Karpas-422 (cell line): ENCODE measurements at regions not wholly inside any gene's neighbourhood (a gene's known extent, or its start where the extent isn't known, plus 50 kb on each side); places are given as distances from the start of the nearest gene placed in this dataset.
"Not testable (repeated sequence)": the region's sequence is repeated elsewhere in the genome, so short reads cannot be mapped to it uniquely, and the experiment has no call there.

Experiments used
- DNase-seq: peaks from one replicate; pipeline ENCODE4 v3.0.0-alpha.2; 2015
- H2AFZ ChIP-seq: fragments of 200-600 bp; sonication (generic); 2 replicates; pipeline ENCODE4 v1.6.1; 2014; ENCODE audit warnings: antibody characterized with exemption, low read length, mixed read lengths
- H3K27ac ChIP-seq: fragments of 200-600 bp; sonication (generic); 2 replicates; pipeline ENCODE4 v1.5.1; 2014; ENCODE audit warnings: mild to moderate bottlenecking, low read length, moderate library complexity
- H3K27me3 ChIP-seq: fragments of 200-600 bp; sonication (generic); 2 replicates; pipeline ENCODE4 v1.6.1; 2014; ENCODE audit warnings: low read length, mixed read lengths
- H3K36me3 ChIP-seq: fragments of 200-600 bp; sonication (generic); 2 replicates; pipeline ENCODE4 v1.6.1; 2014; ENCODE audit warnings: low read length, mixed read lengths; ENCODE audit not compliant: insufficient read depth
- H3K4me1 ChIP-seq: fragments of 200-600 bp; sonication (generic); 2 replicates; pipeline ENCODE4 v1.6.1; 2014; ENCODE audit warnings: mild to moderate bottlenecking, low read length, mixed read lengths
- H3K4me2 ChIP-seq: fragments of 200-600 bp; sonication (generic); 2 replicates; pipeline ENCODE4 v1.6.1; 2014; ENCODE audit warnings: low read length, low read depth, mild to moderate bottlenecking; ENCODE audit not compliant: poor library complexity, severe bottlenecking
- H3K4me3 ChIP-seq: fragments of 200-600 bp; sonication (generic); 2 replicates; pipeline ENCODE4 v1.5.1; 2014; ENCODE audit warnings: mild to moderate bottlenecking, antibody characterized with exemption, low read length, mixed read lengths
- H3K79me2 ChIP-seq: fragments of 200-600 bp; sonication (generic); 2 replicates; pipeline ENCODE4 v1.6.1; 2014; ENCODE audit warnings: mild to moderate bottlenecking, low read length, mixed read lengths
- H3K9ac ChIP-seq: fragments of 200-600 bp; sonication (generic); 2 replicates; pipeline ENCODE4 v1.6.0; 2014; ENCODE audit warnings: low read length
- H3K9me2 ChIP-seq: fragments of 200-600 bp; sonication (generic), shearing (Covaris generic); replicated peaks from 2 replicates; pipeline ENCODE4 v1.6.0; 2014; ENCODE audit warnings: mild to moderate bottlenecking, low read length, moderate library complexity; ENCODE audit not compliant: insufficient read depth
- H3K9me3 ChIP-seq: fragments of 300-700, 200-600 bp; sonication (generic); 2 replicates; pipeline ENCODE4 v1.6.1; 2014; ENCODE audit warnings: low read length, mixed read lengths
- H4K20me1 ChIP-seq: fragments of 200-600 bp; sonication (generic); 2 replicates; pipeline ENCODE4 v1.6.1; 2014; ENCODE audit warnings: mild to moderate bottlenecking, antibody characterized with exemption, low read length, low read depth; ENCODE audit not compliant: insufficient read depth

DNA sequence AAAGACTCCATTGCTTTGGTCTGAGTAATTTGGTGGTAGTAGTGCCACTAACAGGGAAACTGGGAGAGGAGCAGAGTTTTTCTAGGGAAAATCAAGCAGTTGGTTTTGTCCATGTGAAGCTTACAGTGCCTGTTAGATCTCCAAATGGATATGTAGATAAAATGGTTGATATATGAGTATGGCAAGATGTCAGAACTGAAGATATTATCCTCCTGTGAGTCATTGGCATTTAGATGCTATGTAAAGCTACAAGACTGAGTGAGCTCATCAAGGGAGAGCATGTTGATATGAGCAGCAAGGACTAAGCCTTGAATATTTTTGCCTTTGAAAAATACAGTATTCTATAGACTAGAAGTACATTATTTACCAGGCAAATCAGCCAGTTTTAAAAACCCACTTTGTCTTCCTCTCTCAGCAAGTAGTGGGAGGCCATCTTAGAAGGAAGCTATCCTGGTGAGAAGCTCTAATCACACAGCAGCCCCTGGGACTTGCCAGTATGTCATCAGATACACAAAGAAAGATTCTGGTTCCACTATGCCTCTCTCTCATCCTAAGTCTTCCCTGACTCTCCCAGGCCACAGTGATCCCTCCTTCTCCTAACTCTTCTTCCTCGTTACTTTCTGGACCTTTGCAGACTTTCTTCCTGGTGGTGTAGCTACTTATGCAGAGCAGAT lies 77.4 kb upstream of the ANKRD28 start:
- Histone ChIP-seq H3K4me3 (no peak overlapping the region), H3K79me2 (no peaks in the 10 kb centered on the region), H3K9ac (no peak overlapping the region), H3K27ac (no peak overlapping the region), H3K36me3 (no peaks in the 10 kb centered on the region), H3K4me2 (no peak overlapping the region), H4K20me1 (no peaks in the 10 kb centered on the region), H3K4me1 (no peaks in the 10 kb centered on the region), H3K27me3 (no peaks in the 10 kb centered on the region), H2AFZ (no peak overlapping the region), H3K9me2 (no peaks in the 10 kb centered on the region), H3K9me3 (no peaks in the 10 kb centered on the region)
- no peak for DNase-seq

DNA sequence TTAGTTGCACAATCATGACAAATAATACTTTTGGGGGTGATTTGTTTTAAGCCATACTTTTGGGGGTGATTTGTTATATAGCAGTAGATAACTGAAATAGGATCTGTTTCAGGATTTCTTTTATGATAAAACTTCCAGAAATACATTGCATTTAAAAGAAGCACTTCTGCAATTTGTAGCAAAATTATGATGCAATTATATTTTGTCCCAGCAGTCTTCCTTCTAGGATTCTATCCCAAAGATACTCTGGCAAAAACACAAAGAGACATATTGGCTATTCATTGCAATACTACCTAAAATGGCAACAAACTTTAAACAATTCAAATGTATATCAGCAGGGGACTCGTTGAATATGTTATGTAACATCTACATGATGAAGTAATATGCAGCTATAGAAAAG lies 78.9 kb upstream of the ANKRD28 start:
- Histone ChIP-seq H3K9me3 (no peaks in the 10 kb centered on the region), H3K79me2 (no peaks in the 10 kb centered on the region), H3K4me1 (no peaks in the 10 kb centered on the region), H4K20me1 (no peaks in the 10 kb centered on the region), H3K9me2 (no peaks in the 10 kb centered on the region), H3K4me3 (no peak overlapping the region), H3K27me3 (no peaks in the 10 kb centered on the region), H3K27ac (no peak overlapping the region), H2AFZ (no peak overlapping the region), H3K4me2 (no peak overlapping the region), H3K9ac (no peak overlapping the region), H3K36me3 (no peaks in the 10 kb centered on the region)
- no peak for DNase-seq

GRCh38 chr3:15877813-15878212 lies 80.0 kb upstream of the ANKRD28 start:
- H2AFZ ChIP-seq: no peak overlapping the region
- no peak overlapping the region for H3K9ac ChIP-seq
- no peak overlapping the region for H3K27ac ChIP-seq
- no peak for DNase-seq
- no peak overlapping the region for H3K4me2 ChIP-seq
- H3K79me2 ChIP-seq: no peaks in the 10 kb centered on the region
- H3K4me1 ChIP-seq: no peaks in the 10 kb centered on the region
- H3K9me2 ChIP-seq: no peaks in the 10 kb centered on the region
- H3K36me3 ChIP-seq: no peaks in the 10 kb centered on the region
- H3K4me3 ChIP-seq: no peak overlapping the region
- no peaks in the 10 kb centered on the region for H4K20me1 ChIP-seq
- no peaks in the 10 kb centered on the region for H3K9me3 ChIP-seq
- no peaks in the 10 kb centered on the region for H3K27me3 ChIP-seq

DNA sequence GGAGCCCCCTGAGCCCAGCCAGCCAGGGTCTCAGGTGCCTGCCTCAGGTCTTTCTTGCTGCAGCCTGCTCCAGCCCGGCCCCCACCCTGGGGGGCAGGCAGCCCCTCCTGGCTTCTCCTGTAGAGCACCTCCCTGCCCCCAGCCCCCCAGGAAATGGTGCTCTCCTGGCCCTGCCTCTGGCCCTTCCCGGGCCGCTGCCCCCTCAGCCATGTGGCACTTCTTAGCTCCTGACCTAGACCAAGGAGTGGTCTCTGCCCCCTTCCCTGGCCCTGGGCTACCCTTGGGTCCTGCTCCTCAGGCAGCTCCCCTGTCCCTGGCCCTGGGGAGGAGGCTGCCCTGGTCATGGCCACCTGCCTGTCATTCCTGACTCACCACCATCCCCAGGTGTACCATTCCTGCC lies 82.0 kb upstream of the ANKRD28 start:
- H3K4me3 ChIP-seq, H2AFZ ChIP-seq, H3K4me2 ChIP-seq, H3K9ac ChIP-seq, H3K79me2 ChIP-seq, H3K9me3 ChIP-seq, DNase-seq, H3K9me2 ChIP-seq, H3K36me3 ChIP-seq, H3K4me1 ChIP-seq, H3K27ac ChIP-seq, H3K27me3 ChIP-seq, H4K20me1 ChIP-seq: not testable (repeated sequence)

GRCh38 chr3:15882577-15882976 lies 84.8 kb upstream of the ANKRD28 start:
- no peak overlapping the region for H3K9ac ChIP-seq
- H3K9me3 ChIP-seq: no peaks in the 10 kb centered on the region

DNA sequence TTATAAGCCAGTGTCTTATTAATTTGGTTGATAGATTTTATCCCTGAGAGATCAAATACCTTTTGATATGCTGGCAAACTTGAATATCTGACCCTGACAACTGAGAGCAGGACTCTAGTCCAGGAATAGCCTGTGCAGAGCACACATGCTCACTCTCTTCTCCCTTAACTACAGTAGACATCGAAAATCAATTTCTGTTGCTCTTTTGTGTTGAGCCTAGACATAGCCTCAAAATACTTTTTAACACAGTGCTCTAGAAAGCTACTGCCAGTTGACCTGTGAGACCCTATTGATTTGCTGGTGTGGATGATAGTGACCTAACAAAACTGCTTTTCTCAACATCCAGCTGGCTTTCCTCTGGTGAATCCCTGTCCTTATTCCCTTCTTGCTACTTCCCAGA lies 86.4 kb upstream of the ANKRD28 start:
- no peaks in the 10 kb centered on the region for H4K20me1 ChIP-seq
- H3K27ac ChIP-seq: no peak overlapping the region
- no peaks in the 10 kb centered on the region for H3K27me3 ChIP-seq

More at GRCh38 chr3:15882577-15882976, 84.8 kb upstream of the ANKRD28 start:
- Histone ChIP-seq H3K9me2 (no peaks in the 10 kb centered on the region), H3K4me3 (no peak overlapping the region), H3K4me1 (no peaks in the 10 kb centered on the region), H3K36me3 (no peaks in the 10 kb centered on the region), H2AFZ (no peak overlapping the region), H3K27me3 (no peaks in the 10 kb centered on the region), H4K20me1 (no peaks in the 10 kb centered on the region), H3K79me2 (no peaks in the 10 kb centered on the region), H3K4me2 (no peak overlapping the region), H3K27ac (no peak overlapping the region)
- no peak for DNase-seq

DNA sequence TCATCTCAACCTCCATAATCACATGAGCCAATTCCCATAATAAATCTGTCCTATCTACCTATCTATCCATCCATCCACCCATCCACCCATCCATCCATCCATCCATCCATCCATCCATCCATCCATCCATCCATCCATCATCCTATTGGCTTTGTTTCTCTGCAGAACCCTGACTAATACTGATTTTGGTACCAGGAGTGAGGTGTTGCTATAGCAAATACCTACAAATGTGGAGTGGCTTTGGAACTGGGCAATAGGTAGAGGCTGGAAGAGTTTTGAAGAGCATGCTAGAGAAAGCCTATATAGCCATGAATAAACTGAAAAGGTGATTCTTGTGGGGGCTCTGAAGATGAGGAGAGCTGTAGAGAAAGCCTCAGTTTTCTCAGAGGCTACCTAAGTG lies 88.7 kb upstream of the ANKRD28 start:
- H3K36me3 ChIP-seq: no peaks in the 10 kb centered on the region
- no peaks in the 10 kb centered on the region for H3K4me1 ChIP-seq
- no peak for DNase-seq
- H3K4me2 ChIP-seq: no peak overlapping the region
- no peak overlapping the region for H3K27ac ChIP-seq
- no peak overlapping the region for H3K4me3 ChIP-seq
- no peaks in the 10 kb centered on the region for H4K20me1 ChIP-seq
- no peaks in the 10 kb centered on the region for H3K9me3 ChIP-seq
- H3K27me3 ChIP-seq: no peaks in the 10 kb centered on the region
- no peak overlapping the region for H3K9ac ChIP-seq
- H3K9me2 ChIP-seq: no peaks in the 10 kb centered on the region
- no peaks in the 10 kb centered on the region for H3K79me2 ChIP-seq
- H2AFZ ChIP-seq: no peak overlapping the region

More for the DNA sequence above, 86.4 kb upstream of the ANKRD28 start:
- no peak for DNase-seq
- Histone ChIP-seq H3K9me3 (no peaks in the 10 kb centered on the region), H3K9me2 (no peaks in the 10 kb centered on the region), H3K4me2 (no peak overlapping the region), H3K4me1 (no peaks in the 10 kb centered on the region), H3K79me2 (no peaks in the 10 kb centered on the region), H2AFZ (no peak overlapping the region), H3K9ac (no peak overlapping the region), H3K4me3 (no peak overlapping the region), H3K36me3 (no peaks in the 10 kb centered on the region)

DNA sequence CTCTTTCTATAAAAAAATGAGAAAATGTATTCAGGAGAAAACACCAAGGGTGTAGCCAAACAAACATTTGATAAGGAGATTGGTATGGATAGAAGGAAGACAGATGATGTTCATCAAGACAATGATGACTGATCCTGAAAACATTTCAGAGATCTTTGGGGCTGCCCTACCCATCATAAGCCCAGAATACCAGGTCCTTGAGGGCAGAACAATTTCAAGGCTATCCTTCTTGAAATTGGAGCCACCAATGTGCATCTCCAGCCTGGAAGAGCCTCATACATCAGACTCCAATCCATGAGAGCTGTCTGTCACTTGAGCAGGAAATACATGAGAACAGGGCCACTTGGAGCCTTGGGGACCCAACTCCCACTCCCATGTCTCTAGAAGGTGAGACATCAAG lies 89.5 kb upstream of the ANKRD28 start:
- Histone ChIP-seq H3K4me2 (no peak overlapping the region), H3K4me1 (peaks cover 3% of the 10 kb centered on the region), H4K20me1 (no peaks in the 10 kb centered on the region), H3K27ac (no peak overlapping the region), H3K4me3 (no peak overlapping the region), H3K9ac (no peak overlapping the region), H3K79me2 (no peaks in the 10 kb centered on the region), H2AFZ (no peak overlapping the region), H3K9me3 (no peaks in the 10 kb centered on the region), H3K9me2 (no peaks in the 10 kb centered on the region), H3K36me3 (no peaks in the 10 kb centered on the region), H3K27me3 (no peaks in the 10 kb centered on the region)
- DNase-seq: no peak

GRCh38 chr3:15889936-15890335 lies 92.2 kb upstream of the ANKRD28 start:
- Histone ChIP-seq H3K9me2 (no peaks in the 10 kb centered on the region), H3K9ac (no peak overlapping the region), H3K79me2 (no peaks in the 10 kb centered on the region), H3K9me3 (no peaks in the 10 kb centered on the region), H3K36me3 (no peaks in the 10 kb centered on the region), H3K4me1 (peaks cover 10% of the 10 kb centered on the region), H3K4me2 (no peak overlapping the region), H3K27me3 (no peaks in the 10 kb centered on the region), H3K27ac (no peak overlapping the region), H3K4me3 (no peak overlapping the region), H4K20me1 (no peaks in the 10 kb centered on the region), H2AFZ (no peak overlapping the region)
- no peak for DNase-seq
